ENCODE measurements at regions not wholly inside any gene's neighbourhood (a gene's known extent, or its start where the extent isn't known, plus 50 kb on each side); places are given as distances from the start of the nearest gene placed in this dataset.

- TF ChIP-seq EZH2 (IDR thresholded peaks at IDR 0.05; ENCODE audit: low read depth) (no peak), CTCF (conservative IDR thresholded peaks at IDR 0.05) (no peak)
Measured at GRCh38 chr9:117839862-117840261, 135.7 kb downstream of the TLR4 start.
